ENCODE measurements at regions not wholly inside any gene's neighbourhood (a gene's known extent, or its start where the extent isn't known, plus 50 kb on each side); places are given as distances from the start of the nearest gene placed in this dataset.

- Histone ChIP-seq H3K27ac (no peak overlapping the region), H3K36me3 (no peaks in the 10 kb centered on the region), H3K4me3 (no peak overlapping the region), H3K27me3 (no peaks in the 10 kb centered on the region), H3K9me3 (no peaks in the 10 kb centered on the region), H3K4me1 (no peaks in the 10 kb centered on the region)
- TF ChIP-seq, protein P1, sequence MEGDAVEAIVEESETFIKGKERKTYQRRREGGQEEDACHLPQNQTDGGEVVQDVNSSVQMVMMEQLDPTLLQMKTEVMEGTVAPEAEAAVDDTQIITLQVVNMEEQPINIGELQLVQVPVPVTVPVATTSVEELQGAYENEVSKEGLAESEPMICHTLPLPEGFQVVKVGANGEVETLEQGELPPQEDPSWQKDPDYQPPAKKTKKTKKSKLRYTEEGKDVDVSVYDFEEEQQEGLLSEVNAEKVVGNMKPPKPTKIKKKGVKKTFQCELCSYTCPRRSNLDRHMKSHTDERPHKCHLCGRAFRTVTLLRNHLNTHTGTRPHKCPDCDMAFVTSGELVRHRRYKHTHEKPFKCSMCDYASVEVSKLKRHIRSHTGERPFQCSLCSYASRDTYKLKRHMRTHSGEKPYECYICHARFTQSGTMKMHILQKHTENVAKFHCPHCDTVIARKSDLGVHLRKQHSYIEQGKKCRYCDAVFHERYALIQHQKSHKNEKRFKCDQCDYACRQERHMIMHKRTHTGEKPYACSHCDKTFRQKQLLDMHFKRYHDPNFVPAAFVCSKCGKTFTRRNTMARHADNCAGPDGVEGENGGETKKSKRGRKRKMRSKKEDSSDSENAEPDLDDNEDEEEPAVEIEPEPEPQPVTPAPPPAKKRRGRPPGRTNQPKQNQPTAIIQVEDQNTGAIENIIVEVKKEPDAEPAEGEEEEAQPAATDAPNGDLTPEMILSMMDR (IDR thresholded peaks at IDR 0.05): no peak
- no peak for DNase-seq (ENCODE audit: low spot score)
Observed at GRCh38 chr1:50257940-50258685, 149.4 kb downstream of the ELAVL4 start.

GRCh38 chr1:50257029-50257428 lies 148.3 kb downstream of the ELAVL4 start:
- Histone ChIP-seq H3K27me3 (no peaks in the 10 kb centered on the region), H3K4me1 (no peaks in the 10 kb centered on the region), H3K36me3 (no peaks in the 10 kb centered on the region), H3K4me3 (no peak overlapping the region), H3K9me3 (no peaks in the 10 kb centered on the region), H3K27ac (no peak overlapping the region)
- TF ChIP-seq, protein P1 (IDR thresholded peaks at IDR 0.05): no peak
- no peak for DNase-seq (ENCODE audit: low spot score)
